Natural killer cell (primary cell): ENCODE measurements at regions not wholly inside any gene's neighbourhood (a gene's known extent, or its start where the extent isn't known, plus 50 kb on each side); places are given as distances from the start of the nearest gene placed in this dataset.

Source experiments
- ATAC-seq, 3 donors: fragments of 150-1000 bp in 2 of 3; fragments of 200-7000 bp in 1 of 3; cut with Tn5 transposase; 1 replicate in 1 of 3; 2 replicates in 2 of 3; pipeline ENCODE4 v1.10.0; 2021; ENCODE audit warnings: mild to moderate bottlenecking in 2 of 3, moderate library complexity in 2 of 3
- DNase-seq, 2 donors: peaks; one replicate each; pipeline versions ENCODE4 v3.0.0 to v3.0.0-alpha.2; 2013 to 2021; ENCODE audit warnings: mixed read lengths in 1 of 2
- H3K27ac ChIP-seq: one replicate; pipeline ENCODE4 v1.5.1; 2013; ENCODE audit warnings: mild to moderate bottlenecking, low read length
- H3K27me3 ChIP-seq: one replicate; pipeline ENCODE4 v1.6.1; 2013; ENCODE audit warnings: low read length; ENCODE audit not compliant: control insufficient read depth, insufficient read depth
- H3K36me3 ChIP-seq: one replicate; pipeline ENCODE4 v1.6.1; 2013; ENCODE audit warnings: low read length; ENCODE audit not compliant: control insufficient read depth, insufficient read depth
- H3K4me1 ChIP-seq: one replicate; pipeline ENCODE4 v1.6.1; 2013; ENCODE audit warnings: low read length; ENCODE audit not compliant: control insufficient read depth, insufficient read depth
- H3K4me3 ChIP-seq: one replicate; pipeline ENCODE4 v1.5.1; 2013; ENCODE audit warnings: low read length
- H3K9me3 ChIP-seq: one replicate; pipeline ENCODE4 v1.6.1; 2013; ENCODE audit warnings: low read length; ENCODE audit not compliant: control insufficient read depth, insufficient read depth
- H3K27ac Mint-ChIP-seq, 2 donors: one replicate each; pipeline ENCODE4 v1.8.0; 2022; ENCODE audit warnings: mild to moderate bottlenecking in 2 of 2, mixed read lengths in 2 of 2, moderate library complexity in 1 of 2
- H3K27me3 Mint-ChIP-seq, 2 donors: one replicate each; pipeline ENCODE4 v1.8.0; 2022; ENCODE audit warnings: low read depth in 2 of 2, mixed read lengths in 2 of 2
- H3K36me3 Mint-ChIP-seq: one replicate; pipeline ENCODE4 v1.8.0; 2022; ENCODE audit warnings: mixed read lengths
- H3K4me1 Mint-ChIP-seq, 2 donors: one replicate each; pipeline ENCODE4 v1.8.0; 2022; ENCODE audit warnings: mixed read lengths in 2 of 2
- H3K4me3 Mint-ChIP-seq: one replicate; pipeline ENCODE4 v1.8.0; 2022; ENCODE audit warnings: mild to moderate bottlenecking, moderate library complexity, mixed read lengths
- H3K9me3 Mint-ChIP-seq, 2 donors: one replicate each; pipeline ENCODE4 v1.8.0; 2022; ENCODE audit warnings: mixed read lengths in 2 of 2
- WGBS: methylation state at CpG from one replicate; pipeline ENCODE4 v1.1.7; 2013; ENCODE audit warnings: missing lambda C conversion rate; ENCODE audit not compliant: insufficient coverage; 5-methylcytosine and 5-hydroxymethylcytosine counted together
- intact Hi-C: fragments of 100-400 bp; cut with micrococcal nuclease; formaldehyde crosslinking; loops from one replicate; pipeline ENCODE4 v1.14.2; 2022
- TF ChIP-seq, protein P1 (sequence below): fragments of 200-600 bp; IDR thresholded peaks from one replicate; pipeline ENCODE4 v1.8.0; 2022; ENCODE audit warnings: antibody characterized with exemption

DNA sequence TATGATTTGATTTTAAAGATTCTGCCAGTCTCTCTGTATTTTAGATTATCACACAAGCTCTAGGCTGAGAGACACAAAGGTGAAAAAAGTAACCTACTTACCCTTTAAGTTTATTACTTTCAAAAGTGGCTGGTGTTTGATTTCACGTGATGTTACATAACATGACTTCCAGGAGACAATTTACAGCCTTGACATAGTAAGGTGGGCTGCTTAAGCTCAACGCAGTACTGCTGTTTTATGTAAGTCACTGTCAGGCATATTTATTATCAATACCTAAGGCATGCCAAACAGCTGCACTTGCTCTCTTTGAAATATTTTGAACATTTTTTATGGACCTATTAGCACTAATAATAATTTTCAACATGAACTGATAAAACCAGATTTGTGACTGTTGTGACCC, 451.5 kb upstream of the FAM241A start:
- no peak for DNase-seq
- Histone ChIP-seq H3K4me3 (no peak overlapping the region), H3K9me3 (no peaks in the 10 kb centered on the region), H3K4me1 (no peaks in the 10 kb centered on the region), H3K27ac (no peak overlapping the region), H3K27me3 (no peaks in the 10 kb centered on the region), H3K36me3 (no peaks in the 10 kb centered on the region)
- no peak overlapping the region for H3K4me3 Mint-ChIP-seq
- ATAC-seq, result no peak
- WGBS, result 80% methylated on average over 2 of the region's 2 CpGs
- intact Hi-C loops, result no loop called here
- no peaks in the 10 kb centered on the region for H3K36me3 Mint-ChIP-seq
- TF ChIP-seq, protein P1, sequence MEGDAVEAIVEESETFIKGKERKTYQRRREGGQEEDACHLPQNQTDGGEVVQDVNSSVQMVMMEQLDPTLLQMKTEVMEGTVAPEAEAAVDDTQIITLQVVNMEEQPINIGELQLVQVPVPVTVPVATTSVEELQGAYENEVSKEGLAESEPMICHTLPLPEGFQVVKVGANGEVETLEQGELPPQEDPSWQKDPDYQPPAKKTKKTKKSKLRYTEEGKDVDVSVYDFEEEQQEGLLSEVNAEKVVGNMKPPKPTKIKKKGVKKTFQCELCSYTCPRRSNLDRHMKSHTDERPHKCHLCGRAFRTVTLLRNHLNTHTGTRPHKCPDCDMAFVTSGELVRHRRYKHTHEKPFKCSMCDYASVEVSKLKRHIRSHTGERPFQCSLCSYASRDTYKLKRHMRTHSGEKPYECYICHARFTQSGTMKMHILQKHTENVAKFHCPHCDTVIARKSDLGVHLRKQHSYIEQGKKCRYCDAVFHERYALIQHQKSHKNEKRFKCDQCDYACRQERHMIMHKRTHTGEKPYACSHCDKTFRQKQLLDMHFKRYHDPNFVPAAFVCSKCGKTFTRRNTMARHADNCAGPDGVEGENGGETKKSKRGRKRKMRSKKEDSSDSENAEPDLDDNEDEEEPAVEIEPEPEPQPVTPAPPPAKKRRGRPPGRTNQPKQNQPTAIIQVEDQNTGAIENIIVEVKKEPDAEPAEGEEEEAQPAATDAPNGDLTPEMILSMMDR, result no peak
- no peaks in the 10 kb centered on the region for H3K27me3 Mint-ChIP-seq
- H3K27ac Mint-ChIP-seq, result no peak overlapping the region
- no peaks in the 10 kb centered on the region for H3K4me1 Mint-ChIP-seq
- peaks cover 5 to 8% of the 10 kb centered on the region in 2 donors for H3K9me3 Mint-ChIP-seq

DNA sequence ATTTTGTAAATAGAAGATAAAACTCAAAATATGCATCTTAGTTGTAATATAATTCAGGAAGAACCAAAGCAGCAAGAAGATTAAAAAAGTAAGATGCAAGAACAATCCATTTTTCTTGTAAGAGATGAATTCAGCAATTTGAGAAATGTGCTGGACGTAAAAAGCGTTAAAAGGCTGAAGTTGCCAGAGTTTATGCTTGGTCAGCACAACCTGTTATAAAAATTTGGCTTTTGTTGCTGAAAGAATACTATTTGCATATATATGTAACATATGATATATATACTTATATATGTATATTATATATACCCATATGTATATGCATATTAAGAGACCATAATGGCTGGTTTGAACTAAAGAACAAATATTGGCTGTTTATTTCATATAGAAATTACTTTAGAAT, 449.6 kb upstream of the FAM241A start:
- Histone ChIP-seq H3K27ac (no peak overlapping the region), H3K9me3 (no peaks in the 10 kb centered on the region), H3K27me3 (no peaks in the 10 kb centered on the region), H3K36me3 (no peaks in the 10 kb centered on the region), H3K4me3 (no peak overlapping the region), H3K4me1 (no peaks in the 10 kb centered on the region)
- H3K27ac Mint-ChIP-seq, result no peak overlapping the region
- DNase-seq, result no peak
- H3K9me3 Mint-ChIP-seq, result peaks cover 5 to 8% of the 10 kb centered on the region in 2 donors
- intact Hi-C loops, result no loop called here
- no peak overlapping the region for H3K4me3 Mint-ChIP-seq
- TF ChIP-seq, protein P1, result no peak
- H3K36me3 Mint-ChIP-seq, result no peaks in the 10 kb centered on the region
- no peaks in the 10 kb centered on the region for H3K4me1 Mint-ChIP-seq
- WGBS, result 96% methylated on average over 2 of the region's 2 CpGs
- no peaks in the 10 kb centered on the region for H3K27me3 Mint-ChIP-seq
- no peak for ATAC-seq

DNA sequence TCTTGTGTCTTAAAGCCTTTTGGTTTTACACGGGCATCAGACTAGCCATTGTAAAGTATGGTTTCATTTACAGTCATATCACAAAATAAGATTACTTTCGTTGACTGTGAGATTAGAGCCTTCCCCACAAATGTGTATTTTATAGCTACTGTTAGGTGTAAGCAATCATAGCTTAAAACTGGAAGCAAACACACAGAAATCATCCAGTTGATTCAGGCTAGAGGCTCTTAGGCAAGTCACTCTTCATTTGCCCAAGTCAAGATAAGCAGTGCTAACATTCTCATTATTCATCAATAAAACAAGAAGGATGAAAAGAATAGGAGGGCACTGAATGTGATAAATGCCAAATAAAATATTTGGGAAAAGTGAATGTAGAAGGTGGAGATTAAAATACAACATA, 448.7 kb upstream of the FAM241A start:
- Mint-ChIP-seq H3K4me3 (no peak overlapping the region), H3K27me3 (no peaks in the 10 kb centered on the region), H3K36me3 (no peaks in the 10 kb centered on the region), H3K9me3 (peaks cover 6% of the 10 kb centered on the region in 2 donors), H3K4me1 (no peaks in the 10 kb centered on the region), H3K27ac (no peak overlapping the region)
- no peaks in the 10 kb centered on the region for H3K36me3 ChIP-seq
- H3K4me1 ChIP-seq, result no peaks in the 10 kb centered on the region
- no peaks in the 10 kb centered on the region for H3K9me3 ChIP-seq
- H3K4me3 ChIP-seq, result no peak overlapping the region
- WGBS, result no CpG with 5 or more reads among the region's 2 CpGs
- TF ChIP-seq, protein P1, result no peak
- DNase-seq (no peak), ATAC-seq (no peak)
- no peaks in the 10 kb centered on the region for H3K27me3 ChIP-seq
- no peak overlapping the region for H3K27ac ChIP-seq
- intact Hi-C loops, result no loop called here

DNA sequence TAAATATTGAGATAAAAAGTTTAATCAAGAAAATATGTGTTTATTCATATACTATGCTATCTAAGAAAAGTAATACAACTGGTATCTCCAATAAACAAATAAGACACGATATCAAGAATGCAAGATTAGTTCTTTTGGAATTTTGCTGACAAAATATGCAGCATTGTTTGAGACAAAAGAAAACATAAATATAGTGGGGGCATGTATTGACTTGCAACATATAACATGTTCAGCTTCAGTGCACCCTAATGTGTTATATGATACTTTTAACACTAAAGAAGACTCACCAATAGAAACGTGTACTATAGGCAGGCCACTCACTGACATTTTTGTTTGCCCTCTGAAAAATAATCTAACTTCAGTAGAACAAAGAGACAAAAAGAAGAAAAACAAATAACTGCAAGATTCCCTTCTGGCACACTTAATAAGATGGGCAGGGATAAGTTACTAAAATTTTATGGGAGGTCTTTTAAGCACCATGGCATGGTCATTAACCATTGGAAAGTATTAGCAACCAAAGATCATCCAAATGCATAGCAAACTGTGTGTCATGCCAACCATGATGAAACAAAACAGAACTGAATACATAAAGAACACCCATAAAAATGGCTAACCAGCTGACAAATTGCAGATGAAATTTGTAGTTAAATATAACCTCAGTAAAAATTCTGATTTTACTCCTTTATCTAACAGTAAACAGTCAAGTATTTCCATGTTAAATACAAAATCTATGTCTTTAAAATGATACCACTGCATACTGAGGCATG, 447.9 kb upstream of the FAM241A start:
- no peaks in the 10 kb centered on the region for H3K27me3 ChIP-seq
- Mint-ChIP-seq H3K27ac (no peak overlapping the region), H3K4me3 (no peak overlapping the region), H3K36me3 (no peaks in the 10 kb centered on the region), H3K4me1 (no peaks in the 10 kb centered on the region), H3K27me3 (no peaks in the 10 kb centered on the region), H3K9me3 (peaks cover 2 to 3% of the 10 kb centered on the region in 2 donors)
- no peak for ATAC-seq
- no peak overlapping the region for H3K4me3 ChIP-seq
- H3K27ac ChIP-seq, result no peak overlapping the region
- DNase-seq, result no peak
- H3K9me3 ChIP-seq, result no peaks in the 10 kb centered on the region
- intact Hi-C loops, result no loop called here
- no peaks in the 10 kb centered on the region for H3K36me3 ChIP-seq
- no peaks in the 10 kb centered on the region for H3K4me1 ChIP-seq
- TF ChIP-seq, protein P1, result no peak
- WGBS, result 60% methylated on average over 1 of the region's 2 CpGs
